ENCODE measurements at regions not wholly inside any gene's neighbourhood (a gene's known extent, or its start where the extent isn't known, plus 50 kb on each side); places are given as distances from the start of the nearest gene placed in this dataset.

DNA sequence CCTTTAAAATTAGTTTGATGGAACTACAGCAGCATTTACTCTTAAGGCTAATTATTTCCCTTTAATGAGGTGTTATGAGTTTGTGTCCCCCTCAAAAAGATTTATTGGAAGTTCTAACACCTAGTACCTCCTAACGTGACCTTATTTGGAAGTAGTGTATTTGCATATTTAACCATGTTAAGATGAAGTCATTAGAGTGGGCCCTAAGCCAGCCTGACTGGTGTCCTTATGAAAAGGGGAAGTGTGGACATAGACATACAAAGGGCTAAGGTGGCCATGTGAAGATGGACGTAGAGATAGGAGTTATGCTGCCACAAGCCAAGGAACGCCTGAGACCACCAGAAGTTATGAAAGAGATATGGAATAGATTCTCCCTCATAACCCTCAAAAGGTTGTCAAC is 985.4 kb upstream of the INTU start:
- TF ChIP-seq CTCF (IDR thresholded peaks at IDR 0.05) (no peak), POLR2A (IDR thresholded peaks at IDR 0.05) (no peak)

Measured in lower leg skin (tissue), 3 donors.